ENCODE measurements at regions not wholly inside any gene's neighbourhood (a gene's known extent, or its start where the extent isn't known, plus 50 kb on each side); places are given as distances from the start of the nearest gene placed in this dataset.

GRCh38 chr2:66145490-66145889 lies 289.4 kb upstream of the MEIS1 start:
- DNase-seq (ENCODE audit: low spot score) = no peak
- FAIRE-seq = no peak
- H3K4me2 ChIP-seq (ENCODE audit: low read depth, low read length) = no peak overlapping the region
- no peaks in the 10 kb centered on the region for H4K20me1 ChIP-seq (ENCODE audit: insufficient read depth, low read length)
- no peak overlapping the region for H3K4me3 ChIP-seq (replicated peaks in 1 of 3; ENCODE audit: insufficient read depth in 1 of 3, low read depth in 2 of 3, low read length in 3 of 3)
- POLR2A ChIA-PET = no interaction called here
- intact Hi-C loops (cut with micrococcal nuclease; ENCODE audit: unreplicated experiment) (no loop called here), in situ Hi-C loops (cut with HindIII; ENCODE audit: extremely low pct_ligation_motif_present, low pct_unique_long_range_greater_than_20kb) (no loop called here)
- no peaks in the 10 kb centered on the region for H3K36me3 ChIP-seq (replicated peaks in 1 of 2; ENCODE audit: control insufficient read depth in 1 of 2, insufficient read depth in 2 of 2, low read length in 2 of 2)
- no peak overlapping the region for H2AFZ ChIP-seq (ENCODE audit: low read length)
- H3K9ac ChIP-seq (ENCODE audit: insufficient read depth, low read depth, low read length) = no peak overlapping the region
- no peaks in the 10 kb centered on the region for H3K27me3 ChIP-seq (ENCODE audit: control insufficient read depth in 1 of 2, insufficient read depth in 2 of 2, low read length in 2 of 2)
- no peak for ATAC-seq
- H3K4me1 ChIP-seq (ENCODE audit: insufficient read depth, low read length) = no peaks in the 10 kb centered on the region
- TF ChIP-seq ZNF329 (CRISPR knock-in tag; IDR thresholded peaks at IDR 0.05; ENCODE audit: low read depth) (no peak), ZNF710 (CRISPR knock-in tag; IDR thresholded peaks at IDR 0.05; ENCODE audit: borderline replicate concordance) (no peak), ZNF737 (CRISPR knock-in tag; IDR thresholded peaks at IDR 0.05; ENCODE audit: borderline replicate concordance) (no peak), MTF2 (CRISPR knock-in tag; IDR thresholded peaks at IDR 0.05; ENCODE audit: borderline replicate concordance) (no peak), ZNF121 (CRISPR knock-in tag; IDR thresholded peaks at IDR 0.05) (no peak), NAIF1 (CRISPR knock-in tag; IDR thresholded peaks at IDR 0.05; ENCODE audit: borderline replicate concordance) (no peak), PCBP1 (IDR thresholded peaks at IDR 0.05; ENCODE audit: borderline replicate concordance, low read depth, low read length) (no peak), ZNF362 (CRISPR knock-in tag; IDR thresholded peaks at IDR 0.05; ENCODE audit: borderline replicate concordance) (no peak), ZSCAN25 (CRISPR knock-in tag; IDR thresholded peaks at IDR 0.05) (no peak), TAF1 (CRISPR knock-in tag; IDR thresholded peaks at IDR 0.05) (no peak), MLXIP (CRISPR knock-in tag; IDR thresholded peaks at IDR 0.05; ENCODE audit: borderline replicate concordance) (no peak), RELA (CRISPR knock-in tag; IDR thresholded peaks at IDR 0.05) (no peak), ZFP90 (CRISPR knock-in tag; IDR thresholded peaks at IDR 0.05; ENCODE audit: borderline replicate concordance) (no peak), ELF3 (CRISPR knock-in tag; IDR thresholded peaks at IDR 0.05) (no peak), ZC3H13 (CRISPR knock-in tag; IDR thresholded peaks at IDR 0.05) (no peak)
- CTCF ChIA-PET (ENCODE audit: low intra/inter-chr PET ratio, low total read pairs) = no interaction called here
- peaks cover 7% of the 10 kb centered on the region; the same call in 1 of the 2 replicates for H3K9me3 ChIP-seq (ENCODE audit: low read length)
- BruUV-seq (replicated peaks) = no TSS peak
- WGBS (ENCODE audit: low lambda C conversion rate) = 0% methylated on average over 2 of the region's 2 CpGs
- H3K27ac ChIP-seq (ENCODE audit: extremely low read length, insufficient read depth, low read length) = no peak overlapping the region
- H3K79me2 ChIP-seq (ENCODE audit: insufficient read depth, low read length) = no peaks in the 10 kb centered on the region
